ENCODE measurements at regions not wholly inside any gene's neighbourhood (a gene's known extent, or its start where the extent isn't known, plus 50 kb on each side); places are given as distances from the start of the nearest gene placed in this dataset.

DNA sequence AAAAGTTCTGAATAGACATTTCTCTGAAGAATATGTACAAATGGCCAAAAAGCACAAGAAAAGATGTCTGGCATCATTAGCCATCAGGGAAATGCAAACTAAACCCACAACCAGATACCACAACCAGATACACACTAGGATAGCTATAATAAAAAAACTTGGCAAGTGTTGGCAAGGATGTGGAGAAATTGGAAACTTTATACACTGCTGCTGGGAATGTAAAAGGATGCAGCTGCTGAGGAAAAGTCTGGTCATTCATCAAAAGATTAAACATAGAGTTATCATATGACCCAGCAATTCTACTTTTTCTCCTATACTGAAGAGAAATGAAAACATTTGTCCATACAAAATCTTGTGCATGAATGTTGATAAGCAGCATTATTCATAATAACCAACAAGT, 92.3 kb downstream of the UCHL1 start:
- no peak overlapping the region for H3K27ac ChIP-seq (ENCODE audit: low read depth in 2 of 2, low read length in 2 of 2)
- no peaks in the 10 kb centered on the region for H3K36me3 ChIP-seq (ENCODE audit: control insufficient read depth in 2 of 3, insufficient read depth in 3 of 3, low read length in 3 of 3)
- H3K9ac ChIP-seq (ENCODE audit: low read length in 3 of 3): no peak overlapping the region
- H3K4me1 ChIP-seq (ENCODE audit: control insufficient read depth in 2 of 3, insufficient read depth in 2 of 3, low read depth in 1 of 3, low read length in 3 of 3): peaks cover 4 to 7% (median 4%) of the 10 kb centered on the region in 3 donors
- no peaks in the 10 kb centered on the region for H3K9me3 ChIP-seq (ENCODE audit: control insufficient read depth in 2 of 3, insufficient read depth in 1 of 3, low read length in 3 of 3)
- DNase-seq (no peak), FAIRE-seq (no peak)
- TF ChIP-seq, protein P1, sequence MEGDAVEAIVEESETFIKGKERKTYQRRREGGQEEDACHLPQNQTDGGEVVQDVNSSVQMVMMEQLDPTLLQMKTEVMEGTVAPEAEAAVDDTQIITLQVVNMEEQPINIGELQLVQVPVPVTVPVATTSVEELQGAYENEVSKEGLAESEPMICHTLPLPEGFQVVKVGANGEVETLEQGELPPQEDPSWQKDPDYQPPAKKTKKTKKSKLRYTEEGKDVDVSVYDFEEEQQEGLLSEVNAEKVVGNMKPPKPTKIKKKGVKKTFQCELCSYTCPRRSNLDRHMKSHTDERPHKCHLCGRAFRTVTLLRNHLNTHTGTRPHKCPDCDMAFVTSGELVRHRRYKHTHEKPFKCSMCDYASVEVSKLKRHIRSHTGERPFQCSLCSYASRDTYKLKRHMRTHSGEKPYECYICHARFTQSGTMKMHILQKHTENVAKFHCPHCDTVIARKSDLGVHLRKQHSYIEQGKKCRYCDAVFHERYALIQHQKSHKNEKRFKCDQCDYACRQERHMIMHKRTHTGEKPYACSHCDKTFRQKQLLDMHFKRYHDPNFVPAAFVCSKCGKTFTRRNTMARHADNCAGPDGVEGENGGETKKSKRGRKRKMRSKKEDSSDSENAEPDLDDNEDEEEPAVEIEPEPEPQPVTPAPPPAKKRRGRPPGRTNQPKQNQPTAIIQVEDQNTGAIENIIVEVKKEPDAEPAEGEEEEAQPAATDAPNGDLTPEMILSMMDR (IDR thresholded peaks at IDR 0.05; ENCODE audit: borderline replicate concordance, extremely low read depth, insufficient read depth): no peak
- no peak overlapping the region for H3K4me3 ChIP-seq (ENCODE audit: low read length in 3 of 3)
- intact Hi-C loops (cut with DNase I): no loop called here
- no peaks in the 10 kb centered on the region for H3K27me3 ChIP-seq (ENCODE audit: control insufficient read depth, insufficient read depth, low read length)

DNA sequence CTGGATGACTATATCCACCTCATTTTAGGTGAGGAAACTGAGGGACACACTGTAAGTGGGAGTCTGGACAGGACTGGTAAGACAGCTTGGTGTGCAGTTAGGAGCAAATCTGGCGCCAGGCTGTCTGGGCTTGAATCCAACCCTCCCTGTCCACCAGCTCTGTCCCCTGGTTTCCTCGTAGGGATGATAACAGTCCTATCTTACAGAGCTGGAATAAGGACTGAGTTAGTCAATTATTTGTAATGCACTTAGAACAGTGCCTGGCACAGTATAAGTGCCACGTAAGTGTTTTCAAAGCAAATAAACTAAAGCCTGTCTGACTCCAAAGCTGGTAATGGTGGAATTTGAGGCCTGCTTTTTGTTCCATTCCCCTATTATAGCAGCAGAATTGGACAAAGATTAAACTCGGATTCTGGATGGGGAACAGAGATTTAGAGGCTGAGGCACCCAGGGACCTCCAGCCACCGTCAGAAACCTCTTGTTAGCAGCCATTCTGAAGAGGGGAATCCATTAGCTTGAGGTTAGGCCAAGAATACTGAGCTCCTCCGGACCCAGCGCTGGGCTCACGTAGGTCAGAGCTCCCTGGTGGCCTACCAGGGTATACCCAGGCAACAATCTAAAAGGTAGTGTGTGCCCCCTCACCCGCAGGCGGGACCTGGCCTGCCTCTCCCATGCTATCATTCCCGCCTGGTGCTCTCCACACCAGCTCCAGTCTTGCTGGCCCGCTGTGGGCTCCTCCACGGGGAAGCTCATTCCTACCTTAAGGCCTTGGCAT, 102.1 kb downstream of the UCHL1 start:
- no peak overlapping the region for H3K9ac ChIP-seq (ENCODE audit: low read length in 3 of 3)
- DNase-seq (peak in 3 of 5 donors; percentile 22 to 59 (median 31)), FAIRE-seq (no peak)
- H3K4me3 ChIP-seq (ENCODE audit: low read length in 3 of 3): peak overlapping the region in 1 of 3 donors; percentile 88
- peaks cover 0 to 22% (median 12%) of the 10 kb centered on the region in 3 donors for H3K4me1 ChIP-seq (ENCODE audit: control insufficient read depth in 2 of 3, insufficient read depth in 2 of 3, low read depth in 1 of 3, low read length in 3 of 3)
- H3K36me3 ChIP-seq (ENCODE audit: control insufficient read depth in 2 of 3, insufficient read depth in 3 of 3, low read length in 3 of 3): no peaks in the 10 kb centered on the region
- H3K27ac ChIP-seq (ENCODE audit: low read depth in 2 of 2, low read length in 2 of 2): peak overlapping the region in 1 of 2 donors; percentile 85
- H3K9me3 ChIP-seq (ENCODE audit: control insufficient read depth in 2 of 3, insufficient read depth in 1 of 3, low read length in 3 of 3): no peaks in the 10 kb centered on the region
- TF ChIP-seq, protein P1 (IDR thresholded peaks at IDR 0.05; ENCODE audit: borderline replicate concordance, extremely low read depth, insufficient read depth): no peak
- no peaks in the 10 kb centered on the region for H3K27me3 ChIP-seq (ENCODE audit: control insufficient read depth, insufficient read depth, low read length)
- intact Hi-C loops (cut with DNase I): no loop called here

- FAIRE-seq (no peak), DNase-seq (peak in 2 of 5 donors; percentile 43 to 47)
- intact Hi-C loops (cut with DNase I): no loop called here
- Histone ChIP-seq H3K9me3 (ENCODE audit: control insufficient read depth in 2 of 3, insufficient read depth in 1 of 3, low read length in 3 of 3) (no peaks in the 10 kb centered on the region), H3K36me3 (ENCODE audit: control insufficient read depth in 2 of 3, insufficient read depth in 3 of 3, low read length in 3 of 3) (no peaks in the 10 kb centered on the region), H3K9ac (ENCODE audit: low read length in 3 of 3) (peak overlapping the region in 2 of 3 donors; percentile 12 to 65), H3K27me3 (ENCODE audit: control insufficient read depth, insufficient read depth, low read length) (no peaks in the 10 kb centered on the region), H3K4me1 (ENCODE audit: control insufficient read depth in 2 of 3, insufficient read depth in 2 of 3, low read depth in 1 of 3, low read length in 3 of 3) (peaks cover 0 to 22% (median 18%) of the 10 kb centered on the region in 3 donors), H3K27ac (ENCODE audit: low read depth in 2 of 2, low read length in 2 of 2) (peak overlapping the region in 1 of 2 donors; percentile 85), H3K4me3 (ENCODE audit: low read length in 3 of 3) (peak overlapping the region in 1 of 3 donors; percentile 88)
- TF ChIP-seq, protein P1 (IDR thresholded peaks at IDR 0.05; ENCODE audit: borderline replicate concordance, extremely low read depth, insufficient read depth): no peak
These were observed 102.7 kb downstream of the UCHL1 start for GRCh38 chr4:41359422-41359775.

All from kidney (tissue), 13 donors.